Ishikawa (cell line): ENCODE measurements at regions not wholly inside any gene's neighbourhood (a gene's known extent, or its start where the extent isn't known, plus 50 kb on each side); places are given as distances from the start of the nearest gene placed in this dataset.

ENCODE experiments used
- EGR1 ChIP-seq: IDR thresholded peaks from 2 replicates; pipeline ENCODE4 v1.6.1; 2012
- EP300 ChIP-seq: IDR thresholded peaks from 2 replicates; pipeline ENCODE4 v1.6.1; 2012; ENCODE audit warnings: borderline replicate concordance
- NFIC ChIP-seq: IDR thresholded peaks from 2 replicates; pipeline ENCODE4 v1.6.1; 2012
- RAD21 ChIP-seq: IDR thresholded peaks from 2 replicates; pipeline ENCODE4 v1.6.1; 2012; ENCODE audit warnings: low read depth
- TAF1 ChIP-seq: IDR thresholded peaks from 2 replicates; pipeline ENCODE4 v1.6.1; 2012; ENCODE audit warnings: low read depth, mild to moderate bottlenecking
- TF ChIP-seq, protein P1 (sequence below): IDR thresholded peaks from 2 replicates; pipeline ENCODE4 v1.6.1; 2012; ENCODE audit warnings: low read depth, mild to moderate bottlenecking

DNA sequence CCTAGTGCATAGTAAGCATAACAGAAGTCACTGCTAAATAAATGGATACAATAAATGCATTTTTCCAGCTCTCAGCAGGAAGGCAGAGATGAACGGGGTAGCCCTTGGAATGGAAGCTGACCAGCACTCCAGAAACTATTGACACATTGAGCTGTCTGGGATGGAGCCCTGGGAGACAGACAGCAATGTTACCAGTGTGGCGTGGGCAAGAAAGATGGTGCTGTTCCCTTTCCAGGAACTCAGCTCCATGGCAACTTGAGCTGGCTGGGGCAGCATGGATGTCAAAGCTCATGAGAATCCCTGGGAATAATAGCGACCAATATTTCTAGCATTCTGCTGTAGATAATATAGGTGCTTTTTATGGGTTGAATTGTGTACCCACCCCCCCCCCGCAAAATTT, 104.3 kb upstream of the PTPRT start:
- TF ChIP-seq EGR1 (no peak), RAD21 (no peak), TAF1 (no peak), EP300 (no peak), NFIC (no peak)
- TF ChIP-seq, protein P1, sequence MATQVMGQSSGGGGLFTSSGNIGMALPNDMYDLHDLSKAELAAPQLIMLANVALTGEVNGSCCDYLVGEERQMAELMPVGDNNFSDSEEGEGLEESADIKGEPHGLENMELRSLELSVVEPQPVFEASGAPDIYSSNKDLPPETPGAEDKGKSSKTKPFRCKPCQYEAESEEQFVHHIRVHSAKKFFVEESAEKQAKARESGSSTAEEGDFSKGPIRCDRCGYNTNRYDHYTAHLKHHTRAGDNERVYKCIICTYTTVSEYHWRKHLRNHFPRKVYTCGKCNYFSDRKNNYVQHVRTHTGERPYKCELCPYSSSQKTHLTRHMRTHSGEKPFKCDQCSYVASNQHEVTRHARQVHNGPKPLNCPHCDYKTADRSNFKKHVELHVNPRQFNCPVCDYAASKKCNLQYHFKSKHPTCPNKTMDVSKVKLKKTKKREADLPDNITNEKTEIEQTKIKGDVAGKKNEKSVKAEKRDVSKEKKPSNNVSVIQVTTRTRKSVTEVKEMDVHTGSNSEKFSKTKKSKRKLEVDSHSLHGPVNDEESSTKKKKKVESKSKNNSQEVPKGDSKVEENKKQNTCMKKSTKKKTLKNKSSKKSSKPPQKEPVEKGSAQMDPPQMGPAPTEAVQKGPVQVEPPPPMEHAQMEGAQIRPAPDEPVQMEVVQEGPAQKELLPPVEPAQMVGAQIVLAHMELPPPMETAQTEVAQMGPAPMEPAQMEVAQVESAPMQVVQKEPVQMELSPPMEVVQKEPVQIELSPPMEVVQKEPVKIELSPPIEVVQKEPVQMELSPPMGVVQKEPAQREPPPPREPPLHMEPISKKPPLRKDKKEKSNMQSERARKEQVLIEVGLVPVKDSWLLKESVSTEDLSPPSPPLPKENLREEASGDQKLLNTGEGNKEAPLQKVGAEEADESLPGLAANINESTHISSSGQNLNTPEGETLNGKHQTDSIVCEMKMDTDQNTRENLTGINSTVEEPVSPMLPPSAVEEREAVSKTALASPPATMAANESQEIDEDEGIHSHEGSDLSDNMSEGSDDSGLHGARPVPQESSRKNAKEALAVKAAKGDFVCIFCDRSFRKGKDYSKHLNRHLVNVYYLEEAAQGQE: no peak
